MM.1S (cell line): ENCODE measurements at regions not wholly inside any gene's neighbourhood (a gene's known extent, or its start where the extent isn't known, plus 50 kb on each side); places are given as distances from the start of the nearest gene placed in this dataset.

Experiments used
- DNase-seq: peaks from one replicate; pipeline ENCODE4 v3.0.0-alpha.2; 2015
- H2AFZ ChIP-seq: fragments of 300-600 bp; sonication (generic); 2 replicates; pipeline ENCODE4 v1.6.0; 2016; ENCODE audit warnings: antibody characterized with exemption, low read length
- H3F3A ChIP-seq: fragments of 300-600 bp; sonication (generic); 2 replicates; pipeline ENCODE4 v1.6.1; 2016; ENCODE audit warnings: mild to moderate bottlenecking, antibody characterized with exemption, low read length, moderate library complexity, mixed read lengths; ENCODE audit not compliant: insufficient read depth
- H3K27ac ChIP-seq: fragments of 300-600 bp; sonication (generic); 2 replicates; pipeline ENCODE4 v1.5.1; 2016; ENCODE audit warnings: mild to moderate bottlenecking, low read length
- H3K27me3 ChIP-seq: fragments of 300-600 bp; sonication (generic); replicated peaks from 2 replicates; pipeline ENCODE4 v1.6.0; 2016; ENCODE audit warnings: low read length; ENCODE audit not compliant: insufficient read depth
- H3K36me3 ChIP-seq: fragments of 300-600 bp; sonication (generic); replicated peaks from 2 replicates; pipeline ENCODE4 v1.6.1; 2016; ENCODE audit warnings: mild to moderate bottlenecking, low read length, mixed read lengths; ENCODE audit not compliant: insufficient read depth
- H3K4me1 ChIP-seq: fragments of 300-600 bp; sonication (generic); 2 replicates; pipeline ENCODE4 v1.6.1; 2016; ENCODE audit warnings: low read length, mixed read lengths
- H3K4me2 ChIP-seq: fragments of 300-600 bp; sonication (generic); 2 replicates; pipeline ENCODE4 v1.6.0; 2016; ENCODE audit warnings: low read depth, low read length
- H3K4me3 ChIP-seq: fragments of 300-600 bp; sonication (generic); 2 replicates; pipeline ENCODE4 v1.5.1; 2016; ENCODE audit warnings: low read length, mixed read lengths
- H3K79me2 ChIP-seq: fragments of 300-600 bp; sonication (generic); 2 replicates; pipeline ENCODE4 v1.6.1; 2016; ENCODE audit warnings: mixed run types, low read length, mixed read lengths
- H3K9ac ChIP-seq: fragments of 300-600 bp; sonication (generic); 2 replicates; pipeline ENCODE4 v1.6.1; 2016; ENCODE audit warnings: low read length, mixed read lengths
- H3K9me2 ChIP-seq: fragments of 300-600 bp; sonication (generic); replicated peaks from 2 replicates; pipeline ENCODE4 v1.6.1; 2016; ENCODE audit warnings: mild to moderate bottlenecking, low read length, mixed read lengths; ENCODE audit not compliant: insufficient read depth
- H3K9me3 ChIP-seq: fragments of 300-600 bp; sonication (generic); replicated peaks from 2 replicates; pipeline ENCODE4 v1.6.1; 2016; ENCODE audit warnings: mild to moderate bottlenecking, low read length, mixed read lengths; ENCODE audit not compliant: insufficient read depth
- H4K20me1 ChIP-seq: fragments of 300-600 bp; sonication (generic); 2 replicates; pipeline ENCODE4 v1.6.1; 2016; ENCODE audit warnings: mild to moderate bottlenecking, low read length, moderate library complexity, mixed read lengths; ENCODE audit not compliant: insufficient read depth
- CTCF ChIP-seq: fragments of 300-600 bp; sonication (generic); IDR thresholded peaks from 2 replicates; pipeline ENCODE4 v1.5.1; 2016; ENCODE audit warnings: antibody characterized with exemption, low read length, mixed read lengths
- EZH2 ChIP-seq: fragments of 300-600 bp; sonication (generic); optimal IDR thresholded peaks from 2 replicates; pipeline ENCODE3; 2017; ENCODE audit warnings: low read depth, mild to moderate bottlenecking, antibody characterized with exemption, low read length, mixed read lengths
- EZH2phosphoT487 ChIP-seq: fragments of 300-600 bp; sonication (generic); IDR thresholded peaks from 2 replicates; pipeline ENCODE4 v1.6.1; 2018; ENCODE audit warnings: antibody characterized with exemption, low read length

DNA sequence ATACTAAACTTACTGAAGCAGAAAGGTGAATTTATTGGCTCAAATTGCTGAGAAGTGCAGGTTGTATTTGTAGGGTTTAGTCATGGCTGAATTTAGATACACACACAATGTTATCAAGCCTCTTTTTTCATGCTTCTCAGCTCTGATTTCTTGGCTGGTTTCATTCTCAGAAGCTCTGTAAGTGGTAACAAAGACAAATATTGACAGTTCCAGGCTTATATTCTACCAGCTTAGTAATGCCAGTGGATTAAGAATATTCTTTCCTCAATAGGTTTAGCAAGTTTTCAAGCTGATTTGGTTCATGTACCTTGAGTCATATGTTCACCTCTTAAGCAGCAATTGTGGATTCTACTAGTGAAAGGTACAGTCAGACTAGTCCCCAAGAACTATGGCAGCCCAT lies 52.1 kb upstream of the PKIB start:
- H3K9me2 ChIP-seq = no peaks in the 10 kb centered on the region
- H3K4me1 ChIP-seq = no peaks in the 10 kb centered on the region
- no peak for DNase-seq
- H3K9me3 ChIP-seq = no peaks in the 10 kb centered on the region
- no peaks in the 10 kb centered on the region for H3F3A ChIP-seq
- no peak overlapping the region for H3K9ac ChIP-seq
- no peaks in the 10 kb centered on the region for H4K20me1 ChIP-seq
- no peak overlapping the region for H2AFZ ChIP-seq
- no peak overlapping the region for H3K4me3 ChIP-seq
- H3K27ac ChIP-seq = no peak overlapping the region
- H3K36me3 ChIP-seq = no peaks in the 10 kb centered on the region
- no peaks in the 10 kb centered on the region for H3K27me3 ChIP-seq
- H3K4me2 ChIP-seq = no peak overlapping the region
- H3K79me2 ChIP-seq = no peaks in the 10 kb centered on the region
- TF ChIP-seq CTCF (no peak), EZH2phosphoT487 (no peak), EZH2 (no peak)
